ENCODE measurements at regions not wholly inside any gene's neighbourhood (a gene's known extent, or its start where the extent isn't known, plus 50 kb on each side); places are given as distances from the start of the nearest gene placed in this dataset.
A peak's percentile ranks its signal among the peaks of the same experiment; 100 is the strongest.

DNA sequence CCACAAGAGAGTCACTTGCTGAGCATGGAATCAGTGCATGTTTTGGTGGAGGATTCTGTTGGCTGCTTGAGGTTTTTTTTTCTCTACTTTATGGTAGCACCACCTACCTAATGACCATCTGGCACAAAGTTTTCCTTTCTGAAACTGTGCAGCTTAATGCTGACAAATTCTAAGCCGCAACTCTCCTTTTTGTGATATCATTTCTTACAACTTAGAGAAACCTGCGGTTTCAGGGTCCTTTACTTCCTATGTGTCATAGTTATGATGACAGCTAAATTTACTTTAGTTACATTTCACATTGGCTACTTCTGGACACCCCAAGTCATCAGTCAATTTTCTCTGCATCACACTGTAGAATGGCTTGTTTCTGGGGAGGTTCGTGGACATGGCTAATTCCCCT, 115.4 kb upstream of the TMTC4 start:
- CTCF ChIA-PET = interaction anchor here (0.6 kb wide), 1 partner anchor 230 kb away, joined by 3 read pairs; no protein-coding TSS in a partner anchor
- POLR2A ChIA-PET = no interaction called here
- DNase-seq (ENCODE audit: unreplicated experiment) = no peak
- no peaks in the 10 kb centered on the region for H3K27me3 Mint-ChIP-seq (ENCODE audit: insufficient read depth, unreplicated experiment)
- no peaks in the 10 kb centered on the region for H3K9me3 Mint-ChIP-seq (ENCODE audit: unreplicated experiment)
- BruUV-seq (replicated peaks) = no TSS peak
- H3K36me3 Mint-ChIP-seq (ENCODE audit: insufficient read depth, unreplicated experiment) = no peaks in the 10 kb centered on the region
- intact Hi-C loops (cut with micrococcal nuclease) = no loop called here
- H3K4me1 Mint-ChIP-seq (ENCODE audit: insufficient read depth, unreplicated experiment) = peaks cover 5% of the 10 kb centered on the region
- TF ChIP-seq, protein P1, sequence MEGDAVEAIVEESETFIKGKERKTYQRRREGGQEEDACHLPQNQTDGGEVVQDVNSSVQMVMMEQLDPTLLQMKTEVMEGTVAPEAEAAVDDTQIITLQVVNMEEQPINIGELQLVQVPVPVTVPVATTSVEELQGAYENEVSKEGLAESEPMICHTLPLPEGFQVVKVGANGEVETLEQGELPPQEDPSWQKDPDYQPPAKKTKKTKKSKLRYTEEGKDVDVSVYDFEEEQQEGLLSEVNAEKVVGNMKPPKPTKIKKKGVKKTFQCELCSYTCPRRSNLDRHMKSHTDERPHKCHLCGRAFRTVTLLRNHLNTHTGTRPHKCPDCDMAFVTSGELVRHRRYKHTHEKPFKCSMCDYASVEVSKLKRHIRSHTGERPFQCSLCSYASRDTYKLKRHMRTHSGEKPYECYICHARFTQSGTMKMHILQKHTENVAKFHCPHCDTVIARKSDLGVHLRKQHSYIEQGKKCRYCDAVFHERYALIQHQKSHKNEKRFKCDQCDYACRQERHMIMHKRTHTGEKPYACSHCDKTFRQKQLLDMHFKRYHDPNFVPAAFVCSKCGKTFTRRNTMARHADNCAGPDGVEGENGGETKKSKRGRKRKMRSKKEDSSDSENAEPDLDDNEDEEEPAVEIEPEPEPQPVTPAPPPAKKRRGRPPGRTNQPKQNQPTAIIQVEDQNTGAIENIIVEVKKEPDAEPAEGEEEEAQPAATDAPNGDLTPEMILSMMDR (IDR thresholded peaks at IDR 0.05; ENCODE audit: unreplicated experiment) = no peak
- H3K27ac Mint-ChIP-seq (ENCODE audit: low read depth, unreplicated experiment) = no peak overlapping the region
- no peak overlapping the region for H3K4me3 Mint-ChIP-seq (ENCODE audit: unreplicated experiment)

DNA sequence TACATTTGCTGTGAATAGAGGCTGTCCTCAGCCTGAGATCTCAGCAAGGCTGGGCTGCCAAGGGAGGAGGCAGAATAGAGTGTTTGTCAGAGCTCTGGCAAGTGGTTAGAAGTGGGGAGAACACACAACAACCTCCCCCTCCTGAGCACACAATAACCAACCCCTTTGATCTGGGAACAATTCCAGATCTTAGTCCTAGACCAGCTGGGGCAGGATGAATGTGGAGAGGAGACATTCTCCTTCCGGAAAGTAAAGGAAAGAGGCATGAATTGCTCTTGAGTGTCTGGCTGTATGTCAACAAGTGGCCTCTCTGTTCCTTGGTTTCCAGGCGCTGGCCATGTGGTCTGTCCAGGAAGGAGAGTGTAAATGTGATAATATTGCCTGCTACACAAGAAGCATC, 114.9 kb upstream of the TMTC4 start:
- no TSS peak for BruUV-seq (replicated peaks)
- H3K27ac Mint-ChIP-seq (ENCODE audit: low read depth, unreplicated experiment) = no peak overlapping the region

DNA sequence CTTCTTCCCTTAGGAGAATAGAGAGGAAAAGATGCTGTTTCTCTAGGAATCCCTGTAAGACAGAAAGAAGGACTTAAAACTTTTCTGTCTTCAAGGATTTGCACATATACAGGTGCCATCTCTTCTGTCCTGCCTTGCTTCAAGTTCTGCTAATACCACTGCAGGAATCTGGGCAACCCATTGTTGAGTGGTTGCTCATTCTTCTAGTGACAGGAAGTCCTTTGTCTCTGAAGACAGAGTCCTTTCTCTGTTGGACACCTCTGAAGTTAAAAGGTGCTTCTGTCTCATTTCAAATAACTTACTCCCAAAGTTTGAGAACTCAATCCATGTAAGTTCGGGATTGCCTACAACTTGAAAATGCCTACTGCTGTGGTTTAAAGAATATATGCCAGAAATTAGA, 114.4 kb upstream of the TMTC4 start:
- H3K27ac Mint-ChIP-seq (ENCODE audit: low read depth, unreplicated experiment) = no peak overlapping the region
- H3K9me3 Mint-ChIP-seq (ENCODE audit: unreplicated experiment) = no peaks in the 10 kb centered on the region
- no peak for DNase-seq (ENCODE audit: unreplicated experiment)
- TF ChIP-seq, protein P1 (IDR thresholded peaks at IDR 0.05; ENCODE audit: unreplicated experiment) = no peak
- CTCF ChIA-PET = no interaction called here
- POLR2A ChIA-PET = no interaction called here
- intact Hi-C loops (cut with micrococcal nuclease) = no loop called here
- no peaks in the 10 kb centered on the region for H3K36me3 Mint-ChIP-seq (ENCODE audit: insufficient read depth, unreplicated experiment)
- peaks cover 5% of the 10 kb centered on the region for H3K4me1 Mint-ChIP-seq (ENCODE audit: insufficient read depth, unreplicated experiment)
- no peak overlapping the region for H3K4me3 Mint-ChIP-seq (ENCODE audit: unreplicated experiment)
- no peaks in the 10 kb centered on the region for H3K27me3 Mint-ChIP-seq (ENCODE audit: insufficient read depth, unreplicated experiment)
- no TSS peak for BruUV-seq (replicated peaks)

More for the DNA sequence above, 114.9 kb upstream of the TMTC4 start:
- intact Hi-C loops (cut with micrococcal nuclease) = no loop called here
- no peaks in the 10 kb centered on the region for H3K36me3 Mint-ChIP-seq (ENCODE audit: insufficient read depth, unreplicated experiment)
- H3K4me3 Mint-ChIP-seq (ENCODE audit: unreplicated experiment) = no peak overlapping the region
- POLR2A ChIA-PET = no interaction called here
- peak; percentile 14 for DNase-seq (ENCODE audit: unreplicated experiment)
- H3K4me1 Mint-ChIP-seq (ENCODE audit: insufficient read depth, unreplicated experiment) = peaks cover 5% of the 10 kb centered on the region
- CTCF ChIA-PET = no interaction called here
- no peaks in the 10 kb centered on the region for H3K27me3 Mint-ChIP-seq (ENCODE audit: insufficient read depth, unreplicated experiment)
- TF ChIP-seq, protein P1 (IDR thresholded peaks at IDR 0.05; ENCODE audit: unreplicated experiment) = no peak
- no peaks in the 10 kb centered on the region for H3K9me3 Mint-ChIP-seq (ENCODE audit: unreplicated experiment)

DNA sequence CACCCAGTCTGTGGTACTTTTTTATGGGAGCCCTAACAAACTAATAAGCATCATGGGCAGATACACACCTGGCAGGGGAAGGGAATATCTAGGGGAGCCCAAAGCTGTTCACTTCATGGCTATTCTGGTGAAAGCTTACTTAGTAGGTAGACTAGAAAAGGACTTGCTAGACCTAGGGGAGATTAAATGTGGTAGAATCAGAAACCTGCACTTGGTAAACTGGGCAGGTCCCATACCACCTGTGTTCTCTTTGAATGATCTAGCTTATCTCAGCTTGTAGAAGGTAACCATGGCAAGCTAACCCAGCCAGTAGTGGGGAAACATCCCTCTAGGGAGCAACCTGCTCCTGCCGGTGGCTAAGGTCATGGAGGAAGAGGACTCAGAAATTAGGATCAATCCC, 113.9 kb upstream of the TMTC4 start:
- H3K27ac Mint-ChIP-seq (ENCODE audit: low read depth, unreplicated experiment) = no peak overlapping the region

More for the DNA sequence above, 113.9 kb upstream of the TMTC4 start:
- Mint-ChIP-seq H3K27me3 (ENCODE audit: insufficient read depth, unreplicated experiment) (no peaks in the 10 kb centered on the region), H3K9me3 (ENCODE audit: unreplicated experiment) (no peaks in the 10 kb centered on the region), H3K4me3 (ENCODE audit: unreplicated experiment) (no peak overlapping the region), H3K36me3 (ENCODE audit: insufficient read depth, unreplicated experiment) (no peaks in the 10 kb centered on the region), H3K4me1 (ENCODE audit: insufficient read depth, unreplicated experiment) (peaks cover 5% of the 10 kb centered on the region)
- ChIA-PET POLR2A (no interaction called here), CTCF (no interaction called here)
- TF ChIP-seq, protein P1 (IDR thresholded peaks at IDR 0.05; ENCODE audit: unreplicated experiment) = no peak
- intact Hi-C loops (cut with micrococcal nuclease) = no loop called here
- no peak for DNase-seq (ENCODE audit: unreplicated experiment)
- BruUV-seq (replicated peaks) = no TSS peak
